HL-60 (cell line): ENCODE measurements at regions not wholly inside any gene's neighbourhood (a gene's known extent, or its start where the extent isn't known, plus 50 kb on each side); places are given as distances from the start of the nearest gene placed in this dataset.

Experiments
- DNase-seq, 2 experiments: peaks; one replicate each; pipeline ENCODE4 v3.0.0-alpha.2; 2010 to 2020; ENCODE audit warnings: low read depth in 1 of 2, low spot score in 1 of 2
- H3K27ac ChIP-seq: fragments of 250-450 bp; sonication (Bioruptor Pico); replicated peaks from 2 replicates; pipeline ENCODE4 v1.5.1; 2020; ENCODE audit warnings: mild to moderate bottlenecking, moderate library complexity
- H3K27me3 ChIP-seq: fragments of 250-450 bp; sonication (Bioruptor Pico); 2 replicates; pipeline ENCODE4 v1.5.1; 2021; ENCODE audit warnings: mild to moderate bottlenecking, moderate library complexity; ENCODE audit not compliant: insufficient read depth, poor library complexity, severe bottlenecking
- H3K4me3 ChIP-seq: replicated peaks from 2 replicates; pipeline ENCODE4 v1.5.1; 2011; ENCODE audit warnings: mild to moderate bottlenecking, control low read depth, low read length; ENCODE audit not compliant: insufficient read depth
- CTCF ChIP-seq: IDR thresholded peaks from one replicate; pipeline ENCODE4 v1.5.1; 2011; ENCODE audit warnings: low read length, control low read depth, inconsistent platforms; ENCODE audit not compliant: insufficient read depth
- GABPA ChIP-seq: IDR thresholded peaks from 2 replicates; pipeline ENCODE4 v1.6.1; 2012; ENCODE audit warnings: low read depth
- POLR2AphosphoS5 ChIP-seq: IDR thresholded peaks from 2 replicates; pipeline ENCODE4 v1.6.1; 2012; ENCODE audit warnings: low read depth
- SPI1 ChIP-seq: IDR thresholded peaks from 2 replicates; pipeline ENCODE4 v1.6.1; 2012; ENCODE audit warnings: low read depth, mild to moderate bottlenecking, borderline replicate concordance
- TF ChIP-seq, protein P1 (sequence below): IDR thresholded peaks from 2 replicates; pipeline ENCODE4 v1.6.1; 2012; ENCODE audit warnings: low read depth; ENCODE audit not compliant: insufficient replicate concordance

DNA sequence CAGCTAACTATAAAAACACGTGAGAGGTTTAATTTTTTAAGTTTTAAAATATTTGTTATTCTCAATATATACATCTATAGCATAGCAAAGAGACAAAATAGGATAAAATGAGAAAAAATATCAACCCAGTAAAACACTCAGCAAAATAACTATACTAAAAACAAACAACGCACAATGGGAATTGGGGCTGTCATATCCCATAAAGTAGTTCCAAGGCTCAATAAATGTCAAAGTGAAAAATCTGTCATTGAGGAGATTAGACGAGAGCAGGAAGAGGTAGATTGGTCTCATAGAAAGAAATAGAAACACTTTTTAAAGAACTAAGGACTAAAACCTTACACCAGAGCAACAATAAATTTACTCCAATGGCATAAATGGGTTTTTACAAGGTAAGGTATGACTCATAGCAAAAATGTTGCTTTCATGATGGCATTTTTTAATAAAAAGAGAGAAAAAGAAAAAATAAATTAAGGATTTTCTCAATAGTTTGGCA is 153.7 kb downstream of the EVA1A start:
- H3K27ac ChIP-seq, result no peak overlapping the region
- DNase-seq, result no peak
- no peak overlapping the region for H3K4me3 ChIP-seq
- TF ChIP-seq CTCF (no peak), SPI1 (no peak), POLR2AphosphoS5 (no peak), GABPA (no peak)
- TF ChIP-seq, protein P1, sequence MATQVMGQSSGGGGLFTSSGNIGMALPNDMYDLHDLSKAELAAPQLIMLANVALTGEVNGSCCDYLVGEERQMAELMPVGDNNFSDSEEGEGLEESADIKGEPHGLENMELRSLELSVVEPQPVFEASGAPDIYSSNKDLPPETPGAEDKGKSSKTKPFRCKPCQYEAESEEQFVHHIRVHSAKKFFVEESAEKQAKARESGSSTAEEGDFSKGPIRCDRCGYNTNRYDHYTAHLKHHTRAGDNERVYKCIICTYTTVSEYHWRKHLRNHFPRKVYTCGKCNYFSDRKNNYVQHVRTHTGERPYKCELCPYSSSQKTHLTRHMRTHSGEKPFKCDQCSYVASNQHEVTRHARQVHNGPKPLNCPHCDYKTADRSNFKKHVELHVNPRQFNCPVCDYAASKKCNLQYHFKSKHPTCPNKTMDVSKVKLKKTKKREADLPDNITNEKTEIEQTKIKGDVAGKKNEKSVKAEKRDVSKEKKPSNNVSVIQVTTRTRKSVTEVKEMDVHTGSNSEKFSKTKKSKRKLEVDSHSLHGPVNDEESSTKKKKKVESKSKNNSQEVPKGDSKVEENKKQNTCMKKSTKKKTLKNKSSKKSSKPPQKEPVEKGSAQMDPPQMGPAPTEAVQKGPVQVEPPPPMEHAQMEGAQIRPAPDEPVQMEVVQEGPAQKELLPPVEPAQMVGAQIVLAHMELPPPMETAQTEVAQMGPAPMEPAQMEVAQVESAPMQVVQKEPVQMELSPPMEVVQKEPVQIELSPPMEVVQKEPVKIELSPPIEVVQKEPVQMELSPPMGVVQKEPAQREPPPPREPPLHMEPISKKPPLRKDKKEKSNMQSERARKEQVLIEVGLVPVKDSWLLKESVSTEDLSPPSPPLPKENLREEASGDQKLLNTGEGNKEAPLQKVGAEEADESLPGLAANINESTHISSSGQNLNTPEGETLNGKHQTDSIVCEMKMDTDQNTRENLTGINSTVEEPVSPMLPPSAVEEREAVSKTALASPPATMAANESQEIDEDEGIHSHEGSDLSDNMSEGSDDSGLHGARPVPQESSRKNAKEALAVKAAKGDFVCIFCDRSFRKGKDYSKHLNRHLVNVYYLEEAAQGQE, result no peak
- peaks cover 2% of the 10 kb centered on the region for H3K27me3 ChIP-seq

DNA sequence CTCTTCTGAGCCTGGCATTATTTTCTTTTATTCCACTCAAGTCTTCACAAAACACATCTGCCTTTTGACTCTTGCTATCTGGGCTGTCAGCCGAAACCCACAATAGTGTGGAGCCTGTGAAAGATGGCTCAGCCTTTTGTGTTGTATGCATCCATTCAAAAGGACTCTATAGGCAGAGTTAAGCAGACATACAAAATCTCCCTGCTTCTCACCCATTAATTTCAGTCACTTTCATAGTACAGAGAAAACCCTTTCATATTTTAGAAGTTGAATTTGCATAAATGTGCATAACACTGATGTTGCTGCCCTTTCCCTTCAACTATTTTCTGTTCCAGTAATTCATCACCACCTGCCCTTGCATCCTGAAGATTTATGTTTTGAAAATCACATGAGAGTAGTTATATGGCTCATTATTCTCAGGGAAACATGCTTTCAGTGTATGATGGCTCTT is 154.6 kb downstream of the EVA1A start:
- no peak for TF ChIP-seq CTCF

GRCh38 chr2:75405000-75405399 is 155.7 kb downstream of the EVA1A start:
- H3K4me3 ChIP-seq, result no peak overlapping the region
- no peak for DNase-seq
- H3K27ac ChIP-seq, result no peak overlapping the region
- no peak for TF ChIP-seq POLR2AphosphoS5
- no peak for TF ChIP-seq GABPA
- TF ChIP-seq, protein P1, result no peak
- TF ChIP-seq SPI1, result no peak
- no peak for TF ChIP-seq CTCF
- peaks cover 2% of the 10 kb centered on the region for H3K27me3 ChIP-seq

More for the DNA sequence above, 154.6 kb downstream of the EVA1A start:
- Histone ChIP-seq H3K27me3 (peaks cover 2% of the 10 kb centered on the region), H3K27ac (no peak overlapping the region), H3K4me3 (no peak overlapping the region)
- no peak for DNase-seq

DNA sequence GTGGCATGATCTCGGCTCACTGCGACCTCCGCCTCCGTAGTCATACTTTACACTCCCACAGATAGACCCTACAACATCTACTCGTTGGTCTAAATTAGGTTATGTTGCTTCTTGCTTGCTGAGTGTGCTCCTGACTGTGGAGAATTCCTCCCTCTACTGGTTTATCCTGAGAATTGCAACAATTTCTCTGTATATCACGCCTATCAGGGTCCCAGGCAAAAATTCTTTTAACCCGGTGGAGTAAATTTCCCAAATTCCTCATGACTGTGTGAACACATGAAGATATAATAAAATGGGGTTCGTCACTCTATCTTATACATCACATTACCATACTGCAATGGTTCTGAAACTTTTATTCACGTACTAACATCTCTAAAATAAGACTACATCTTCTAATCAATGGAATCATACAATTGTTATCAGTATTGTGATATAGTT is 156.7 kb downstream of the EVA1A start:
- DNase-seq, result peak in 1 of 2 experiments; percentile 17
- Histone ChIP-seq H3K4me3 (no peak overlapping the region), H3K27me3 (peaks cover 2% of the 10 kb centered on the region), H3K27ac (no peak overlapping the region)
- TF ChIP-seq, protein P1, result no peak
- TF ChIP-seq CTCF, result peak; percentile 61
